H9 (cell line): ENCODE measurements at regions not wholly inside any gene's neighbourhood (a gene's known extent, or its start where the extent isn't known, plus 50 kb on each side); places are given as distances from the start of the nearest gene placed in this dataset.

Experiments
- DNase-seq: peaks from one replicate; pipeline ENCODE4 v3.0.0-alpha.2; 2017
- H2AFZ ChIP-seq: one replicate; pipeline ENCODE4 v1.6.1; 2013; ENCODE audit warnings: mild to moderate bottlenecking, low read length, control low read depth, moderate library complexity
- H2AK5ac ChIP-seq: 2 replicates; pipeline ENCODE4 v1.6.1; 2013; ENCODE audit warnings: low read length, control low read depth, mixed read lengths; ENCODE audit not compliant: insufficient read length
- H2BK120ac ChIP-seq: one replicate; pipeline ENCODE4 v1.6.1; 2013; ENCODE audit warnings: low read depth, mild to moderate bottlenecking, low read length, control low read depth, inconsistent platforms; ENCODE audit not compliant: poor library complexity, severe bottlenecking
- H2BK12ac ChIP-seq: 2 replicates; pipeline ENCODE4 v1.6.1; 2013; ENCODE audit warnings: low read length, control low read depth, mixed read lengths, low read depth; ENCODE audit not compliant: insufficient read length
- H2BK15ac ChIP-seq: 2 replicates; pipeline ENCODE4 v1.6.1; 2013; ENCODE audit warnings: low read depth, low read length, control low read depth
- H2BK20ac ChIP-seq: one replicate; pipeline ENCODE4 v1.6.1; 2013; ENCODE audit warnings: low read depth, mild to moderate bottlenecking, low read length, control low read depth, inconsistent platforms; ENCODE audit not compliant: poor library complexity, severe bottlenecking
- H2BK5ac ChIP-seq: 2 replicates; pipeline ENCODE4 v1.6.1; 2013; ENCODE audit warnings: low read length, control low read depth, mixed read lengths; ENCODE audit not compliant: insufficient read length
- H3K14ac ChIP-seq: 2 replicates; pipeline ENCODE4 v1.6.1; 2013; ENCODE audit warnings: low read length, control low read depth; ENCODE audit not compliant: insufficient read depth
- H3K18ac ChIP-seq: 2 replicates; pipeline ENCODE4 v1.6.1; 2013; ENCODE audit warnings: low read depth, mild to moderate bottlenecking, mixed read lengths, low read length, control low read depth; ENCODE audit not compliant: insufficient read length
- H3K23ac ChIP-seq: 2 replicates; pipeline ENCODE4 v1.6.1; 2013; ENCODE audit warnings: low read length, control low read depth, mixed read lengths, low read depth; ENCODE audit not compliant: insufficient read length
- H3K23me2 ChIP-seq: 2 replicates; pipeline ENCODE4 v1.6.1; 2013; ENCODE audit warnings: low read depth, mild to moderate bottlenecking, mixed read lengths, low read length, control low read depth; ENCODE audit not compliant: insufficient read length, poor library complexity, severe bottlenecking
- H3K27ac ChIP-seq: 2 replicates; pipeline ENCODE4 v1.5.1; 2013; ENCODE audit warnings: low read length, control low read depth, mixed read lengths, low read depth; ENCODE audit not compliant: insufficient read length
- H3K27me3 ChIP-seq: 2 replicates; pipeline ENCODE4 v1.6.1; 2013; ENCODE audit warnings: low read length, control low read depth, inconsistent platforms; ENCODE audit not compliant: insufficient read depth
- H3K4ac ChIP-seq: 2 replicates; pipeline ENCODE4 v1.6.1; 2013; ENCODE audit warnings: low read depth, mild to moderate bottlenecking, control low read depth, inconsistent platforms, low read length, moderate library complexity
- H3K4me1 ChIP-seq: 2 replicates; pipeline ENCODE4 v1.6.1; 2013; ENCODE audit warnings: low read length, control low read depth, inconsistent platforms; ENCODE audit not compliant: insufficient read depth
- H3K4me2 ChIP-seq: 2 replicates; pipeline ENCODE4 v1.6.1; 2013; ENCODE audit warnings: low read length, control low read depth, mixed read lengths; ENCODE audit not compliant: insufficient read length, insufficient read depth
- H3K56ac ChIP-seq: 2 replicates; pipeline ENCODE4 v1.6.1; 2013; ENCODE audit warnings: low read depth, mild to moderate bottlenecking, mixed read lengths, low read length, control low read depth; ENCODE audit not compliant: insufficient read length
- H3K79me1 ChIP-seq: 2 replicates; pipeline ENCODE4 v1.6.1; 2013; ENCODE audit warnings: low read depth, mild to moderate bottlenecking, moderate library complexity, low read length, control low read depth, inconsistent platforms; ENCODE audit not compliant: insufficient read depth, poor library complexity, severe bottlenecking
- H3K79me2 ChIP-seq: 2 replicates; pipeline ENCODE4 v1.6.1; 2013; ENCODE audit warnings: low read length, control low read depth, inconsistent platforms; ENCODE audit not compliant: insufficient read depth
- H3K9ac ChIP-seq: 2 replicates; pipeline ENCODE4 v1.6.1; 2013; ENCODE audit warnings: low read length, control low read depth, mixed read lengths; ENCODE audit not compliant: insufficient read length; ENCODE audit errors: extremely low read depth
- H3K9me3 ChIP-seq: one replicate; pipeline ENCODE4 v1.6.1; 2013; ENCODE audit warnings: low read depth, low read length, inconsistent platforms; ENCODE audit not compliant: control insufficient read depth
- H3T11ph ChIP-seq: one replicate; pipeline ENCODE4 v1.6.1; 2013; ENCODE audit warnings: mild to moderate bottlenecking, low read length, control low read depth, inconsistent platforms
- H4K20me1 ChIP-seq: one replicate; pipeline ENCODE4 v1.6.1; 2013; ENCODE audit not compliant: control insufficient read depth, insufficient read length, insufficient read depth
- H4K5ac ChIP-seq: 2 replicates; pipeline ENCODE4 v1.6.1; 2013; ENCODE audit warnings: low read depth, mild to moderate bottlenecking, mixed read lengths, low read length, control low read depth; ENCODE audit not compliant: insufficient read length
- H4K8ac ChIP-seq: replicated peaks from 2 replicates; pipeline ENCODE4 v1.6.1; 2013; ENCODE audit warnings: low read length, control low read depth, mixed read lengths, low read depth; ENCODE audit not compliant: insufficient read length
- H4K91ac ChIP-seq: 2 replicates; pipeline ENCODE4 v1.6.1; 2013; ENCODE audit warnings: low read depth, mild to moderate bottlenecking, moderate library complexity, mixed read lengths, low read length, control low read depth; ENCODE audit not compliant: insufficient read length
- H3K27ac Mint-ChIP-seq, 3 experiments: 2 replicates in 2 of 3; 3 replicates in 1 of 3; pipeline ENCODE4 v1.8.0; 2020 to 2021; ENCODE audit warnings: mixed read lengths in 3 of 3, mild to moderate bottlenecking in 1 of 3, moderate library complexity in 1 of 3
- H3K27me3 Mint-ChIP-seq: 2 replicates; pipeline ENCODE4 v1.8.0; 2021; ENCODE audit warnings: low read depth, mild to moderate bottlenecking, moderate library complexity, mixed read lengths
- H3K36me3 Mint-ChIP-seq, 3 experiments: 2 replicates in 2 of 3; 3 replicates in 1 of 3; pipeline ENCODE4 v1.8.0; 2020 to 2021; ENCODE audit warnings: low read depth in 3 of 3, mixed read lengths in 3 of 3; ENCODE audit not compliant: insufficient read depth in 1 of 3
- H3K4me1 Mint-ChIP-seq, 2 experiments: 2 replicates each; pipeline ENCODE4 v1.8.0; 2020; ENCODE audit warnings: mixed read lengths in 2 of 2
- H3K4me3 Mint-ChIP-seq, 2 experiments: 2 replicates in 1 of 2; 3 replicates in 1 of 2; pipeline ENCODE4 v1.8.0; 2020 to 2021; ENCODE audit warnings: mild to moderate bottlenecking in 2 of 2, mixed read lengths in 2 of 2, moderate library complexity in 1 of 2
- H3K9me3 Mint-ChIP-seq, 2 experiments: 2 replicates in 1 of 2; 3 replicates in 1 of 2; pipeline ENCODE4 v1.8.0; 2020; ENCODE audit warnings: mild to moderate bottlenecking in 2 of 2, mixed read lengths in 2 of 2, moderate library complexity in 1 of 2
- CTCF ChIP-seq: fragments of 200-600 bp; sonication (generic); conservative IDR thresholded peaks from 3 replicates; pipeline ENCODE4 v1.8.0; 2021; ENCODE audit warnings: antibody characterized with exemption, mild to moderate bottlenecking
- WGBS: extraction: QIAGEN DNeasy Blood & Tissue Kit; methylation state at CpG from one replicate; pipeline ENCODE4 v1.1.7; 2013; ENCODE audit warnings: missing lambda C conversion rate, low lambda C conversion rate, mixed read lengths; ENCODE audit not compliant: insufficient read length; ENCODE audit errors: extremely low coverage; 5-methylcytosine and 5-hydroxymethylcytosine counted together

- H4K91ac ChIP-seq, result no peak overlapping the region
- WGBS, result no CpG with 5 or more reads among the region's 2 CpGs
- H2AK5ac ChIP-seq, result no peak overlapping the region
- no peak overlapping the region for H3K56ac ChIP-seq
- no peaks in the 10 kb centered on the region for H3K79me1 ChIP-seq
- H3K27me3 Mint-ChIP-seq, result no peaks in the 10 kb centered on the region; the same call in 1 of the 2 replicates
- no peak overlapping the region for H3K4ac ChIP-seq
- H2BK15ac ChIP-seq, result no peak overlapping the region
- no peak overlapping the region for H3K14ac ChIP-seq
- no peak overlapping the region for H3K27ac Mint-ChIP-seq
- H2BK12ac ChIP-seq, result no peak overlapping the region
- H3K27ac ChIP-seq, result no peak overlapping the region
- H3K23me2 ChIP-seq, result no peaks in the 10 kb centered on the region
- H3K4me1 ChIP-seq, result no peaks in the 10 kb centered on the region; the same call in 1 of the 2 replicates
- H3K9me3 ChIP-seq, result no peaks in the 10 kb centered on the region
- H3K36me3 Mint-ChIP-seq, result peaks cover 7 to 9% (median 8%) of the 10 kb centered on the region in 3 experiments
- H3K27me3 ChIP-seq, result no peaks in the 10 kb centered on the region
- no peak overlapping the region for H2BK20ac ChIP-seq
- no peak overlapping the region for H3K18ac ChIP-seq
- H4K20me1 ChIP-seq, result no peaks in the 10 kb centered on the region
- no peaks in the 10 kb centered on the region for H3K79me2 ChIP-seq
- H2BK5ac ChIP-seq, result no peak overlapping the region
- no peak overlapping the region for H3K23ac ChIP-seq
- H4K5ac ChIP-seq, result no peak overlapping the region
- no peak overlapping the region for H2BK120ac ChIP-seq
- peaks cover 9 to 19% of the 10 kb centered on the region in 2 experiments for H3K9me3 Mint-ChIP-seq
- no peak overlapping the region for H2AFZ ChIP-seq
- no peak overlapping the region for H3T11ph ChIP-seq
- H3K4me3 Mint-ChIP-seq, result no peak overlapping the region
- no peak overlapping the region for H3K9ac ChIP-seq
- H3K4me1 Mint-ChIP-seq, result peaks cover 16 to 30% of the 10 kb centered on the region in 2 experiments
- TF ChIP-seq CTCF, result no peak
- H3K4me2 ChIP-seq, result no peak overlapping the region
- no peak overlapping the region for H4K8ac ChIP-seq
- DNase-seq, result no peak
Measured at GRCh38 chr7:121618182-121618581, 222.1 kb upstream of the FAM3C start.
